GM20000 (cell line): ENCODE measurements at regions not wholly inside any gene's neighbourhood (a gene's known extent, or its start where the extent isn't known, plus 50 kb on each side); places are given as distances from the start of the nearest gene placed in this dataset.
A peak's percentile ranks its signal among the peaks of the same experiment; 100 is the strongest.

ENCODE experiments used
- DNase-seq: peaks from one replicate; pipeline ENCODE4 v3.0.0; 2012; ENCODE audit warnings: low spot score
- TF ChIP-seq, protein P1 (sequence below): IDR thresholded peaks from 2 replicates; pipeline ENCODE4 v1.5.1; 2012; ENCODE audit warnings: mild to moderate bottlenecking, control low read depth; ENCODE audit errors: extremely low read depth, missing control alignments

DNA sequence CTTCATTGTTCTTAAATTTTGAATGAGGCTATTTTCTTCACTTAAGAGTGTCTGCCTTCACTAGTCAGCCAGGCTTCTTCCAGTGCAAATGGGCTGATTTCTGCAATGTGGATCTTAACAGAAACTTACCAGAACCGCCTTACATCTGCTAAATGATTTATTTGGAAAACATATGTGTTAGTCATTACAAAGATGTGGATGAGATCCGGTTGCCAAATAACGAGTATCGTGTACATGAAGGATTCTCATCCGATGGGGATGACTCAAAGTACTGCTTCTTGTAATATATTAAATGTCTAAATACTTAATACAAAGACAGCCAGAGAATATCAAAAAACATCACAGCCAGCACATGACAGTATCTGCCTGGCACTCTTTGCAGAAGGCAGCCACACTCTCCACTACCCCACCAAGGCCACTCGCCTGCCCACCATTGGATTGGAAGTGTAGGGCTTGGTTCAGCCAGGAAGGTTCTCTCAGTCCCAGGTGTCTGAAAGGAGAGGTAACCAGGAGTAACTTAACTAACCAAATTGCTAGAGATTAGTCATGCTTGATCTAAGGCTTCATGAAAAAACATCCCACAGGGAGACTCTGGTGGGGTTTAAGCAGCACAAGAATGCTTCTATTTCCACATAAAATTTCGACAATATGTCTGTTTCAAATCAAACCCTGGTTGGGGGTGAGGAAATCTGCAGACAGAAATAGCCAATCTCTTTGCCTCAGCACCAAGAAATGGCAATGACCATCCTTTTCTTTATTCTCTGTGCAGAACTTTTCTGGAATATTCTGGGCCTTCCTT lies 174.8 kb downstream of the GADD45G start:
- no peak for DNase-seq
- TF ChIP-seq, protein P1, sequence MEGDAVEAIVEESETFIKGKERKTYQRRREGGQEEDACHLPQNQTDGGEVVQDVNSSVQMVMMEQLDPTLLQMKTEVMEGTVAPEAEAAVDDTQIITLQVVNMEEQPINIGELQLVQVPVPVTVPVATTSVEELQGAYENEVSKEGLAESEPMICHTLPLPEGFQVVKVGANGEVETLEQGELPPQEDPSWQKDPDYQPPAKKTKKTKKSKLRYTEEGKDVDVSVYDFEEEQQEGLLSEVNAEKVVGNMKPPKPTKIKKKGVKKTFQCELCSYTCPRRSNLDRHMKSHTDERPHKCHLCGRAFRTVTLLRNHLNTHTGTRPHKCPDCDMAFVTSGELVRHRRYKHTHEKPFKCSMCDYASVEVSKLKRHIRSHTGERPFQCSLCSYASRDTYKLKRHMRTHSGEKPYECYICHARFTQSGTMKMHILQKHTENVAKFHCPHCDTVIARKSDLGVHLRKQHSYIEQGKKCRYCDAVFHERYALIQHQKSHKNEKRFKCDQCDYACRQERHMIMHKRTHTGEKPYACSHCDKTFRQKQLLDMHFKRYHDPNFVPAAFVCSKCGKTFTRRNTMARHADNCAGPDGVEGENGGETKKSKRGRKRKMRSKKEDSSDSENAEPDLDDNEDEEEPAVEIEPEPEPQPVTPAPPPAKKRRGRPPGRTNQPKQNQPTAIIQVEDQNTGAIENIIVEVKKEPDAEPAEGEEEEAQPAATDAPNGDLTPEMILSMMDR, result no peak

DNA sequence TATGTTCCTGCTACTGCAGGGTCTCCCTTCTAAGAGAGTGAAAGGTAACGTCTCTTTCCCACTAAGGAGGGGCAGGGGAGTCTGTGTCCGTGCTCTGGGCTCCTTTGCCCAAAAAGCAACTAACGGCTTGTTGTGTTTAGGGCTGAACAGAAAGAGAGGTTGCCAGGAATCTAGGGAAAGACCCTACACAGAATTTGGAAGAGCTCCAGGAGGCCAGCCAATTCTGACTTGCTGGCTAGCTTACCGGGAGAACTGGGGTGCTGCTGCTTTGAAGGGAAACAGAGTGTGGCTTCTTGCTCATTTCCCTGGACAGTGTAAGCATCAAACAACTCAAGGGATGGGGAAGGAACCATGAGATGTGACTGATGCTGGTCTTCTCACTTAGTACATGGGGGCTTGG lies 176.1 kb downstream of the GADD45G start:
- TF ChIP-seq, protein P1, result no peak

DNA sequence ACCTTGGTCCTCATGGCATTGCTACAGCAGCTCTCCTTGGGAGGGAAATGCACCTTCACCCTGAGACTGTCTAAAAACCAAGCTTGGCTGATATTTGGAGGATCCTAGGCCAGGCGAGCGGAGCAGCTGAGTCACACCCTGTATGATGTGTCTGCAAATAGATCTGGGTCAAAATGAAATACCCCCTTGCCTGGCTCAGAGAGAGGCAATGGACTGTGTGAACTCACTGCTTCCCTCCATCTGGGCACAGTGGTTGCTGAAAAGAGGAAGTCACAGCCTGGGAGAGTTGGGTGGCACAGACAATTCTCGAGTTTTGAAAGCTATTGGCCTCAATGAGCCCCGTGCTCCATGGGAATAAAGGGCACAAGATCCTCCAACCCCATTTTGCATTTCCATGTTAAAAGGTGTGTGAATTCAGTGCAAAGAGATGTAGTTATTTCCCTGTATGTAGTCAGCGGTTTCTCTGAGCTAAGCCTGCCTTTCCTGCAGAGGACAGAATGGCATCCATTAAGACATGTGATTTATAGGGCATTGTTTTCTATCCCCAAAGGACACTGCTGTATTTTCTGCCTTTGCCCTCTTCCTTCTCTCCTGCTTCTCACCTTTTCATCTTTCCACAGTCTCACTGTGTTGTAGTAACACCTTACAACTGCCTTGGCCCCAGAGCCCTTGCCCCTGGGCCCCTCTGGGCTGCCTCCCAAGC lies 177.2 kb downstream of the GADD45G start:
- TF ChIP-seq, protein P1, result no peak
- peak; percentile 33 for DNase-seq

More for the DNA sequence above, 176.1 kb downstream of the GADD45G start:
- DNase-seq, result no peak

DNA sequence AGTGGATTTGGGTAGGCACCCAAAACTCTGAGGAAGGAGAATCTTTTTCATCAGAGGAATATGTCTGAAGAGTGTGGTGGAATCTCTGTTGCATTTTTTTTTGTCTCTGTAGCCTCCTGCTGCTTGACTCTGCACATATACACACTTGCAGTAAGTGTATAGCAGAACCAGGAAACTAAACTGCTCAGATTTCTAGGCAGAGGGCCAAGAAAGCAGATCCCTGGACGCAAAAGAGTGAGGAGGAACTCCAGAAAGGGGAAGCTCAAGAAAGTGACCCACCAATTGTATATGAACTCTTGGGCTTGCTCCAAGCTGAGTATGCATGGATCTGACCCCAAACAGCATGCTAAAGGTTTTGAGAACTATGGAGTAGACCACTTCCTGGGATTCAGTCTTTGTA lies 181.8 kb downstream of the GADD45G start:
- TF ChIP-seq, protein P1, result no peak
- no peak for DNase-seq

DNA sequence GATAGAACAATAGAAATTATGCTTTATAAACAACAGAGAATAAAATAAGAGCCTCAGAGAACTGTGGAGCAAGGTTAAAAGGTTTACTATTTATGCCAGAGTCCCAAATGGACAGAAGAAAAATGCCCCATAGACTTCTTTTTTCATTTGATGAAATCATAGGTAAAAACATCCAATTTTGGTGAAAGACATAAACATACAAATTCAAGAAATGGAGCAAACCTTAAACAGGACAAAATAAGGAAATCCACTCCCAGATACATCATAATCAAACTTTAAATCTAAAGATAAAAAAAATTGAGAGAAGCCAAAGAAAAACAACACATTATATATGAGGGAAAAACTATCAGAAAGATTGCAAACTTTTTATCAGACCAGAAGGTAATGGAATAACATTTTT lies 182.8 kb downstream of the GADD45G start:
- no peak for DNase-seq
- TF ChIP-seq, protein P1, result no peak

DNA sequence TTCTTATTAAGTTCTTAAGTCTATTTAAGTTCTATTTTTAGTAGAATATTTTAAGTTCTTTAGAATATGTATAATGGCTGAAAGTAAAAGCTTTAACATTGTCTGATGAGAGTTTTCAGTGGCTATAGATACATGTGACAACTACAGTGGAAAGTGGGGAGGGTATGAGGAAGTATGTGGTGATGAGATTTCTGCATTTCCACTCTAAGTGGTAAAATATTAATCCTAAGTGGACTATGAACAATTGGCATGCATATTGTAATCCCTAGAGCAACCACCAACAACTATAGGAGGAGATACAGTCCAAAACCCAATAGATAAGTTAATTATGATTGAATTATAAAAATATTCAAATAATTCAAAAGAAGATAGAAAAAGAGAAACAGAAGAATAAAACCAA lies 183.6 kb downstream of the GADD45G start:
- DNase-seq, result no peak
- TF ChIP-seq, protein P1, result no peak

DNA sequence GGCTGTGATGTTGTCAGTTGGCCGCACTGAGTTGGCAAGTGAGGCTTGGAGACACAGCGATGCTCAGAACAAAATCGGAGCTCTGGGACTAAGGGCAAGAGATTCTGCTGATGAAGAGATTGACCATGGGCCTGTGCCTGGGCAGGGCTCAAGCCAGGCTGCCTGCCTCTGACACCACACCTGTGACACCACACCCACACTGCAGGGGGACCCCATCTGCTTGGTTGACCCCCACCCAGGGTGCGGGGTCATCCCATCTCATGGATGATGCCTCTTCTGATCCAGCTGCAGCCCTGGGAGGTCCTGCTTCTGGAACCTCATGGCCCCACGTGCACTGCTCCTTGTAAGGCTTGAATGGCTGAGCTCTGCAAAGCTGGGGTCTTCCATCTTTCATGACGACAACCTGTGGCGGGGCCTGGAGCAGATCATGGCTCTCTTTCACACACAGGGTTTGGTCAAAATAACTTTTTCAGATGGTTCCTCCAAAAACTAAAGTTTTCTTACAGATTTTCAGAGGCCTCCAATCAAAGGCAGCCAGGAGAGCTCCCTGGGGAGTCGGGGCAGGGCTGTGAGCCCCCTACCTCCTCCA lies 185.2 kb downstream of the GADD45G start:
- no peak for DNase-seq
- TF ChIP-seq, protein P1, result no peak
